ENCODE measurements at regions not wholly inside any gene's neighbourhood (a gene's known extent, or its start where the extent isn't known, plus 50 kb on each side); places are given as distances from the start of the nearest gene placed in this dataset.
"Not testable (repeated sequence)": the region's sequence is repeated elsewhere in the genome, so short reads cannot be mapped to it uniquely, and the experiment has no call there.

DNA sequence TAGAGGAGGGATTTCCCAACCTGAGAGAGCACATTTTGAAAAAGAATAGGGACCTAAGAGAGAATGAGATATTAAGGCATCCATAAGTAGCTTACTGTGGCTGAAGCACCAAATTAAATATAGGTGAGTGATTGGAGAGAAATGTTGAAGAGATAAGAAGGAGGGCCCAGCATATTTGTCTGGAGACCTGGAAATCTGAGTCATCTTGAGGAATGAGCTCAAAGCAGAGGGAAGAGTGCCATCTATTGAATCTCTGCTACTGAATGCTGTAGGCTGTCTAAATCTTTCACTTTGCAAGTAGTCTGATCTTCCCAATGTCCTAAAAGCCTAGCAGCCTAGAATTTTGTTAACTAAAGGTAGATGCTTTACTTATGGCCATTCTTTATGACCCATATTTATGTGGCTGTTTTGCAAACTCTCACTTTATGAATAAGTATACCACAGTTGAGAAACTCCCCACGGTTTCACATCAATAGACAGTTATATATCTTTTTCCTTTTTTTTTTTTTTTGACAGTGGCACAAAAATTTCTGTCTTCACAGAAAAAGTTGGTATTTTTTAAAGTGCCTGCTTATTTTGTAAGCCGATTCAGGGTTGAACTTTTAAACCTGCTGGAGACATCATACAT is 2093.5 kb downstream of the LRRC4C start:
- TF ChIP-seq, protein P1, sequence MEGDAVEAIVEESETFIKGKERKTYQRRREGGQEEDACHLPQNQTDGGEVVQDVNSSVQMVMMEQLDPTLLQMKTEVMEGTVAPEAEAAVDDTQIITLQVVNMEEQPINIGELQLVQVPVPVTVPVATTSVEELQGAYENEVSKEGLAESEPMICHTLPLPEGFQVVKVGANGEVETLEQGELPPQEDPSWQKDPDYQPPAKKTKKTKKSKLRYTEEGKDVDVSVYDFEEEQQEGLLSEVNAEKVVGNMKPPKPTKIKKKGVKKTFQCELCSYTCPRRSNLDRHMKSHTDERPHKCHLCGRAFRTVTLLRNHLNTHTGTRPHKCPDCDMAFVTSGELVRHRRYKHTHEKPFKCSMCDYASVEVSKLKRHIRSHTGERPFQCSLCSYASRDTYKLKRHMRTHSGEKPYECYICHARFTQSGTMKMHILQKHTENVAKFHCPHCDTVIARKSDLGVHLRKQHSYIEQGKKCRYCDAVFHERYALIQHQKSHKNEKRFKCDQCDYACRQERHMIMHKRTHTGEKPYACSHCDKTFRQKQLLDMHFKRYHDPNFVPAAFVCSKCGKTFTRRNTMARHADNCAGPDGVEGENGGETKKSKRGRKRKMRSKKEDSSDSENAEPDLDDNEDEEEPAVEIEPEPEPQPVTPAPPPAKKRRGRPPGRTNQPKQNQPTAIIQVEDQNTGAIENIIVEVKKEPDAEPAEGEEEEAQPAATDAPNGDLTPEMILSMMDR (IDR thresholded peaks at IDR 0.05) = no peak
- DNase-seq (ENCODE audit: low spot score) = no peak
- no peak overlapping the region for H3K27ac ChIP-seq
- H3K4me3 ChIP-seq = no peak overlapping the region

DNA sequence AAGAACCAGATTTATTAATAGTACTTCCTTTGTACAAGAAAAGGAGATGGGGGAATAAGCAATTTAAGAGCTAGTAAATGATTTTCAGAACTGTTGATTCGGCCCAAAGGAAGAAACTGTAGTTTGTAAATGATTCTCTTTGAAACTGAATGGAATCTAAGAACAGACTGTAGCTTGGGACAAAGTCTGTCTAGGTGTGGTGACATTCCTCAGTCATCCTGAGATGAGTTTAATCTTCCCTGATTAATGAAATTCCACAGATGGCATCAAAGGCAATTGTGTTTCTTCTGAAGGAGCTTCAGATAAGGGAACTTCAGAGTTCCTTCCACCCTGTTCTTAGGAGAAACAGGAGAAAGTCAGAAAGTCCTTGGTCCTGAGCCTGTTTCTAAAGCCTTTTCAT is 2095.9 kb downstream of the LRRC4C start:
- no peak overlapping the region for H3K4me3 ChIP-seq
- TF ChIP-seq, protein P1 (IDR thresholded peaks at IDR 0.05) = no peak
- H3K27ac ChIP-seq = no peak overlapping the region
- DNase-seq (ENCODE audit: low spot score) = no peak

DNA sequence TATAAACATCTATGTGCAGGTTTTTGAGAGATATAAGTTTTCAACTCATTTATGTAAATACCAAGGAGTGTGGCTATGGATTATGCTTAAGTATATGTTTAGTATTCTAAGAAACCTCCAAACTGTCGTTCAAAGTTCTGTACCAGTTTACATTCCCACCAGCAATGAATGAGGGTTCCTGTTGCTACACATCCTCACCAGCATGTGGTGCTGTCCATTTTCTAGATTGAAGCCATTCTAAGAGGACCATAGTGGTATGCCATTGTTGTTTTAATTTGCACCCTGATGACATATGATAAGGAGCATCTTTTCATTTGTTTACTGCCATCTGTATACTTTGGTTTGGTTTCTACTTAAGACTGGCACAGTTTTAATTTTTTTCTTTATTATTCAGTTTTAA is 2097.9 kb downstream of the LRRC4C start:
- TF ChIP-seq, protein P1 (IDR thresholded peaks at IDR 0.05) = no peak
- no peak overlapping the region for H3K27ac ChIP-seq
- DNase-seq (ENCODE audit: low spot score) = no peak

DNA sequence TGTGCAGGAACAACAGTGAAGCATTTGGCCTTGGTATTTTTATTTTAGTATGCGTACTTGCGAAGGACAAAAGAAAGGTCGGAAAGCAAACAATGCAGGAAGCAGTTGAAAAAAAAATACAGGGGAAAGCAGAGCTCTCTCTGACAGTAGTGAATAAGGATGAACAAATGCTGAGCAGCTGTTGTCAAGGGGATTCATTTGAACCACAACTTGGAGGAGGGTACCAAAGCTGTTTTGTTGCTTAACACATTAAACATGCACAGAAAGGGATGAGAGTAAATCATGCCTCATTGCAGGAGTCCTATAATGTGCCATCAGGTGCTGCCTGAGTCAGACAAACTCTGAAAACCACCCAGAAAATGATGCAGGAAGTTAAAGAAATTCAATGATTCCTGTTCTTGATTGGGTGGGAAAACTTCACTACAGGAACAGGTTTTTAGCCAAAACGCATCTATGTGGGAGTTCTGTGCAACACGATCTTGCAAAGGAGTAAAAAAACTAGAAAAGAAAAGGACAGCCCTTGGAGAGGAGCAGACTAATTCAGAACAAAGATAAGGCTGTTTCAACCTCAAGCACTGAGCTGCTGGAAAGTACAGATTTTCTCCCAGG is 2113.5 kb downstream of the LRRC4C start:
- no peak overlapping the region for H3K27ac ChIP-seq
- no peak for DNase-seq (ENCODE audit: low spot score)
- TF ChIP-seq, protein P1 (IDR thresholded peaks at IDR 0.05) = no peak
- no peak overlapping the region for H3K4me3 ChIP-seq

More for the DNA sequence above, 2097.9 kb downstream of the LRRC4C start:
- H3K4me3 ChIP-seq = no peak overlapping the region

DNA sequence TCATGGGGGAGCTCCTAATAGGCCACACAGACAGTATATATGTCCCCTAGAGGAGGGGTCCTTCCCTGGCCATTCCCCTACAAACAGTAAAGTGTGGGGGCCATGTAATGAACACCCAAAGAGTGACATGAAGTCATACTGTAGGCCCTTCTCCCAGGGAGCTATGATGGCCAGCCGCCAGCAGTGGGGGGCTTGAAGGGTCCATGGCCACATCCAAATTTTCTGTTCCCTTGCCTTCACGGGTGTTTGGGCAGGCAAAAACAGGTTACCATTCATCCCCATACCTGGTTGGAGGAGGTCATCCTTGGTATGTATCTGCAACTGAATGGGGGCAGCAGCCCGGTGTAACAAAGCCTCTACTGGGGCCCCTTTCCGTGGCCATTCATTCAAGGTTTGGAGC is 2118.0 kb downstream of the LRRC4C start:
- H3K4me3 ChIP-seq = no peak overlapping the region
- H3K27ac ChIP-seq = no peak overlapping the region
- no peak for DNase-seq (ENCODE audit: low spot score)
- TF ChIP-seq, protein P1 (IDR thresholded peaks at IDR 0.05) = no peak

DNA sequence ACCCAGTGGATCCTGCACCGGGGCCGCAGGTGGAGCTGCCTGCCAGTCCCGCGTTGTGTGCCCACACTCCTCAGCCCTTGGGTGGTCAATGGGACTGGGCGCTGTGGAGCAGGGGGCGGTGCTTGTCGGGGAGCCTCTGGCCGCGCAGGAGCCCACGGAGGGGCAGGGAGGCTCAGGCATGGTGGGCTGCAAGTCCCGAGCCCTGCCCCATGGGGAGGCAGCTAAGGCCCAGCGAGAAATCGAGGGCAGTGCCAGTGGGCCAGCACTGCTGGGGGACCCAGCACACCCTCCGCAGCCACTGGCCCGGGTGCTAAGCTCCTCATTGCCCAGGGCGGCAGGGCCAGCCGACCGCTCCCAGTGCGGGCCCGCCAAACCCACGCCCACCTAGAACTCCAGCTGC is 2126.4 kb downstream of the LRRC4C start:
- H3K4me3 ChIP-seq; DNase-seq (ENCODE audit: low spot score); H3K27ac ChIP-seq: not testable (repeated sequence)

DNA sequence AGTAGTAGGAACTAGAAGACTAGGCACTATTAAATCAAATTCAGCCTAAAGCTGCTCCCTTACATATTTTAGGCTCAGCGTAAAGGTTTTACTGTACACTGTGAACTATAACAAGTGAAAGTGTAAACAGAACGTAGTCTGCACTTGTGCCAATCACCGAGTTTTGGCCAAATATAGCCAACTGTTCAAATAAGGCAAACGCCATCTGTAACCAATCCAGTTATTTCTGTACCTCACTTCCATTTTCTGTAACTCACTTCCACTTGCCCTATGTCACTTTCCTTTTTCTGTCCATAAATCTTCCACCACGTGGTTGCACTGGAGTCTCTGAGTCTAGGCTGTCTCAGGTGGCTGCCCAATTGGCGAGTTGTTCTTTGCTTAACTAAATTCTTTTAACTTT is 2132.2 kb downstream of the LRRC4C start:
- no peak for DNase-seq (ENCODE audit: low spot score)
- TF ChIP-seq, protein P1 (IDR thresholded peaks at IDR 0.05) = no peak

DNA sequence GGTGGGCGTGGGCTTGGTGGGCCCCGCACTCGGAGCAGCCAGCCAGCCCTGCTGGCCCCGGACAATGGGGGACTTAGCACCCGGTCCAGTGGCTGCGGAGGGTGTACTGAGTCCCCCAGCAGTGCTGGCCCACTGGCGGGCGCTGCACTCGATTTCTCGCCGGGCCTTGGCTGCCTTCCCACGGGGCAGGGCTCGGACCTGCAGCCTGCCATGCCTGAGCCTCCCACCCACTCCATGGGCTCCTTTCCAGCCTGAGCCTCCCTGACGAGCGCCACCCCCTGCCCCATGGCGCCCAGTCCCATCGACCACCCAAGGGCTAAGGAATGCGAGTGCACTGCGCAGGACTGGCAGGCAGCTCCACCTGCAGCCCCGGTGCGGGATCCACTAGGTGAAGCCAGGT is 2147.6 kb downstream of the LRRC4C start:
- not testable (repeated sequence) for H3K4me3 ChIP-seq; DNase-seq (ENCODE audit: low spot score); H3K27ac ChIP-seq

More for the DNA sequence above, 2132.2 kb downstream of the LRRC4C start:
- no peak overlapping the region for H3K4me3 ChIP-seq
- no peak overlapping the region for H3K27ac ChIP-seq

Measured in coronary artery (tissue), 2 donors.